ENCODE measurements at regions not wholly inside any gene's neighbourhood (a gene's known extent, or its start where the extent isn't known, plus 50 kb on each side); places are given as distances from the start of the nearest gene placed in this dataset.

GRCh38 chrX:45508454-45508853 is 307.8 kb upstream of the DIPK2B start:
- no peak for TF ChIP-seq CTCF (IDR thresholded peaks at IDR 0.05; ENCODE audit: extremely low read depth in 1 of 2, insufficient read depth in 1 of 2, low read depth in 1 of 2, low read length in 2 of 2)
- TF ChIP-seq POLR2AphosphoS5 (IDR thresholded peaks at IDR 0.05; ENCODE audit: insufficient read depth, low read depth, low read length) = no peak
- TF ChIP-seq POLR2A (IDR thresholded peaks at IDR 0.05; ENCODE audit: low read depth, low read length) = no peak
- TF ChIP-seq, protein P1, sequence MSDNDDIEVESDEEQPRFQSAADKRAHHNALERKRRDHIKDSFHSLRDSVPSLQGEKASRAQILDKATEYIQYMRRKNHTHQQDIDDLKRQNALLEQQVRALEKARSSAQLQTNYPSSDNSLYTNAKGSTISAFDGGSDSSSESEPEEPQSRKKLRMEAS (IDR thresholded peaks at IDR 0.05; ENCODE audit: insufficient read depth, insufficient read length) = no peak
- TF ChIP-seq EZH2 (IDR thresholded peaks at IDR 0.05; ENCODE audit: borderline replicate concordance, low read depth, low read length, severe bottlenecking) = no peak
